NOMO-1 treated with dmso at 0.1 percent for 144 hours (cell line): ENCODE measurements at regions not wholly inside any gene's neighbourhood (a gene's known extent, or its start where the extent isn't known, plus 50 kb on each side); places are given as distances from the start of the nearest gene placed in this dataset.
A peak's percentile ranks its signal among the peaks of the same experiment; 100 is the strongest.

Experiments
- DNase-seq: peaks from one replicate; lab custom pipeline; 2025; ENCODE audit not compliant: unreplicated experiment; lab: John Stamatoyannopoulos, UW

DNA sequence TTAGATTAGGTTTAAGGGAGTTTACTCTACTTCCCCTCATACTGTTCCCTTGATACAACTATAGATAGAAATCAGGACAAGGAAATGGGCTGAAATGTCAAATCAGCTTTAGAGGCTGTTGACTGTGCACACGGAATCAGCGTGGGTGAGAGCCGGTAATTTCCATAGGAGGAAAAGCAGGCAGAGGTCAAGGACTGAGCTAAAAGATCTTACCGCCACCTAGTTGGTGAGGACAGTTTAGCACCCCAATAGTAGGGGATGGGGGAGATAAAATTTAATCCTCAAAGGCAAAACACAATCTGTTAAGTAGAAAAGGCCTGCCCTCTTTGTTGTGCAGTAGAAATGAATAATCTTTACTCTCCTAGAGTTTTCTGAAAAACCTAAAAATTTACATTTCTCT, 1154.5 kb upstream of the CHAC2 start:
- DNase-seq = no peak

DNA sequence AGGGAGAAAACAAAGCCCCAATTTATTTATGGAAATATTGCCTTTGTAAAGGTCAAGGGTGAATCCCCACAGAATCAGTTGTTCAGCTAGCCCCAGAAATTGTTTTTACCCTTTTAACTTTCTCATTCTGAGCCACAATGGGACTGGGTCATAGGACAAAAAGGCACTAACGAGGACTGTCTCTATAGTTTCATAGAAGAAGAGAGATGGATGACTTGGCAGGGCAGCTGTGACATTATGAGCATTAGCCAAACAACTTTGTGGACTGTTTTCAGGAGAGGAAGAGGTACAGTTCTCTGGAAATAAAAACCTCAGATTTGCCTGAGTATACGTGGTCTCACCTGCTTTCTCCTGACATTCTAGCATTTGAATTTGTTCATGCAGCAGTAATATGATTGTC, 1155.8 kb upstream of the CHAC2 start:
- no peak for DNase-seq

DNA sequence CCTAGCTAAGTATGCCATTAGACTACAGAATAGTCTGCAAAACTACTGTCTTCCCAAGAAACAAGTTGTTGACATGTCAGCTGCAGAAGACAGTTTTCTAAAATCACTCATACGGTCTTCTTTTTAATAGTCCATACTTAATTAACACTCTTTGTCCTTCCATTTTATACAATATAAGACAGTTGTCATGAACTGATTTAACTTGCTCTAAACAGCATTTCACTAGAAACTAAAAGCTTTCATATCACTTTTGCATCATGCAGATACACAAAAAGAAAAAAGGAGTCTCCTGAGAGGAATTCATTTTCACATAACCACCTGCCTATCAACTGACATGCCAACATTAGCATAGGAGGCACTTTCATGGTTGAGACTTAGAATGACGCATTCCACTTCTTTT, 1159.6 kb upstream of the CHAC2 start:
- DNase-seq = no peak

DNA sequence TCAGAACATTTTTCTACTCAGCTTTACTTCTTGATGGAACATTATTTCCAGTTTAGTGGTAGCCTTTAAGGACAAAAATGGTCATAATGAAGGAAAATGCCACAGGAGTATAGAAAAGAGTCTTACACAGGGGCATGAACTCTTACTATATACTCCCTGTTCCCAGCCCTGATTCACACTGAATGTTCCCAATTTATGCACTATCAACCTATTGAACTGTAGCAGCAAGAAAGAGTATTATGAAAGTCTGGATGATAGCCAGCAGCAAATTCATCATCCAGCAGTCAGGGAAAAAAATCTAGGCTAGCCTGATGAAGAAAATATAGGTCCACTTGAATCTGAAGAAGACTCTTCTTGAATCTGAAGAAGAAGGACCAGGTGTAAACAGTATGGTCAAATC, 1170.3 kb upstream of the CHAC2 start:
- no peak for DNase-seq

DNA sequence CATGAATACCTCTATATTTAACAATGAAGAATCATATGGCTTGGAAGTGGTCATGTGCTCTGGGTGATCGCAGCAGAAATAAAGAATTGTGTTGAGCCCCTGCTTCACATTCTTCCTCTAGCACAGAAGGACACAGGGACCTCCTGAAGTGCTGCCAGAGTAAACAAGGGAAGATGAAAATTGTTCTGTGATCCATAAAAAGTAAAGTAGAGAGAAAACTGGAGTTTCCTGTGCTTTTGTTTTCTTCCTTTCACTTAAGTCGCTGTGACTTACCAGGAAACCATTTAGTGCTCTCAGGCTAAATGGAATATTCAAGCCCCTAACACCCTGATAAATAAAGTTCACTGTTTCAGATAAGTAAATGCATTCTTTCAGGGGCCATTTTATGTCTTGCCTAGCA, 1173.6 kb upstream of the CHAC2 start:
- no peak for DNase-seq

DNA sequence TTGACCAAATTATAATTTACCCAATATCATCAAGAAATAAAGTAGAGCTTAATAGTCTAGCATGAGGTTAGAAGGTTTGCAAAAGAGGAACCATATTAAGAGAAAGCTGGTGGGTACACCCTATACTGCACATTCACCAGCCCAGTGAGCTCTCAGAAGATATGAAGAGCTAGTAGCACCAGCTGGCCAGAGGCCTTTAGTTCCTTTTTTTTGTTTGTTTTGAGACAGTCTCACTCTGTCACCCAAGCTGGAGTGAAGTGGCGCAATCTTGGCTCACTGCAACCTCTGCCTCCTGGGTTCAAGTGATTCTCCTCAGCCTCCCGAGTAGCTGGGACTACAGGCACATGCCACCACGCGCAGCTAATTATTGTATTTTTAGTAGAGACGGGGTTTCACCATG, 1183.5 kb upstream of the CHAC2 start:
- peak; percentile 25 for DNase-seq

DNA sequence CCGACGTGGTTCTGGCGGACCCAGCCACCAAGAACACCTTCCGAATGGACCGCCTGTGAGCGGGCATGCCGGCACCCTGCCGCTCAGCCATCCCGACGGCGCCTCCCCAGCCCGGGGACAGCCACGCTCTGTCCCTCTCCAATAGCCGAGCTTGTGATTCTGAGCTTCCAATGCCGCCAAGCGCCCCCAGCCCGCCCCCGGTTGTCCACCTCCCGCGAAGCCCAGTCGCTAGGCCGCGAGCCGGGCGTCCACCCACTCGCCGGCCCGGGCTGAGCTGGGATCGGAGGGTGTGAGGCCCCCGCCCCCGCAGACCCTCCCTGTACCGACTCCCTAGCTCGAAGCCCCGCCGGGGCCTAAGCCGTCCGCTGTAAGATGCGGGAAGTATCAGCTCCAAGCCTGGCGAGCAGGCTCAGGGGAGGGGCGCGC, 1195.1 kb upstream of the CHAC2 start:
- DNase-seq = no peak

DNA sequence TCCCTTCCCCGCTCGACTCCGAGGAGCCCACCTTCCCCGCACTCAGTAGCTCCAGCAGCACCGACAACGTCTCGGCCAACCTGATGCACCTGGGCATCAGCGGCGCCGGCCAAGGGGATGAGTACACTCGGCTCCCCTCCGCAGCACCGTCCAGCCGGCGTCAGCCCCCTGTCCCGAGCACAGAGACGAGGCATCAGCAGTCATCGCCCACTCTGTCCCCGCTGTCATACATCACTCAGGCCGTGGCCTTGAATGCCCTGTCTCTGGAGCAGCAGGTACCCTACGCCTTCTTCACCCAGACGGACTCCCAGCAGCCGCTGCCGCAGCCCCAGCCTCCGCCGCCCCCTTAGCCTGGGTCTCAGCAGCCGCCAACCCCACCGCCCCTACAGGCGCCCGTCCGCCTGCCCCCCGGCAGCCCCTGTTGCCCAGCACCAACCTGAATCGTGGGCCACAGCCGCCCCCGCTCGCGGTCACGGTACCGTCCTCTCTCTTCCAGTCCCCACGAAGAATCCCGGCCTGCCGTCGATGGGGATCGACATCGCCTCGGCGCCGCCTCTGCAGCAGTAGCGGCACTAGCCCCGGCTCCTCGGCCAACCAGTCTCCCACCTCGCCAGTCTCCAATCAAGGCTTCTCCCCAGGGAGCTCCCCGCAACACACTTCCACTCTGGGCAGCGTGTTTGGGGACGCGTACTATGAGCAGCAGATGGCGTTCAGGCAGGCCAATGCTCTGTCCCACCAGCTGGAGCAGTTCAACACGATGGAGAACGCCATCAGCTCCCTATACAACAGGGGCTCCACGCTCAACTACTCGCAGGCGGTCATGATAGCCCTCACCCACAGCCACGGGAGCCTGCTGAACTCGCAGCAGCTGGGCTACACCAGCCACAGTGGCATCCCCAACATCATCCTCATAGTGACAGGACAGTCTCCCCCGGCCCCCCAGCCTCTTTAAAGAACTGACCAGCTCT, 1195.9 kb upstream of the CHAC2 start:
- no peak for DNase-seq

DNA sequence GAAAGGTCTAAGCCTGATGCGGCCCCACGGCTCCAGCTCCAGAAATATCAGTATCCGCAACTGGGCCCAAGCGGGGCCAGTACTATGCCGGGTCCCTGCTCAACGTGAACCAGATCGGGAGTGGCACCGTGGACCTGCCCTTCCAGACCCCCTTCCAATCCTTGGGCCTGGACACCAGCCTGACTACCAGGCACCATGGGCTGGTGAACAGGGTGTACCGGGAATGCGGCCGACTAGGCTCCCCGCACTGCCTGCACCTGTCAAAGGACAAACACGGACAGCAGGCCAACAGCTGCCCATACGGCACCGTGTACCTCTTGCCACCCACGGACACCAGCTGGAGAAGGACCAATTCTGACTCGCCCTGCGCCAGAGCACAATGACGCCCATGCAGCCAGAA, 1196.9 kb upstream of the CHAC2 start:
- no peak for DNase-seq

DNA sequence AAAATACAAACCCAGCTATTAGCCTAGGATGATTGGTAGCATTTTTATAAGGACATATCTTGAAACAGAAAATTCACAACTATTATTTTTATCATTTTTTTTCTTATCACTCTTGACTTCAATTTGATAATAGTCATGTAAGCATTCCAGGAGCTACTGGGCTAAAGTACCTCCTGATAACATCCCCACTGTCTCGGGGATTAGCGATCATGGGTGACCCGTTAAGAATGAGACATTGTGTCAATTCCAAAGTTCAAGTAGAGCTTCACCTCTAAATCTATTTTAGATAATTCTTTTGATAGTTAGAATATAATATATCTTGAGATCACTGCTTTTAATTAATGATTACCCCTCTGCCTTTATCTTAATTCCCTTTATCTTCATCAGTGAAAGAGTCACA, 1204.5 kb upstream of the CHAC2 start:
- no peak for DNase-seq

DNA sequence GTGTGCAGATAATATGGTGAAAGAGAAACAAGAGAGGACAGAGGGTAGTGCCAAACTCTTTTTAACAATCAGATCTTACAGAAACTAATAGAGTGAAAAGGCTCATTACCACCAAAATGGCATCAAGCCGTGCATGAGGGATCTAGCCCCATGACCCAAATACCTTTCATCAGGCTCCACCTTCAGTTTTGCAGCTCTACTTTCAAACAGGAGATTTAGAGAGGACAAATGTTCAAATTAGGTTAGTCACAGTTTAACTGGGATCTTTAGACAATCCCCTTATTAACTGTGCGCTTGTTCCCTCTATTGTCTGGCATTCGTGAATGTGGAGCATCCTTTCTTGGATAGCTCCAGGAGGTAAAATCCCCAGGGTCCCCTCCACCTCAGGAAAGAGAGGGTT, 1209.3 kb upstream of the CHAC2 start:
- DNase-seq = no peak

DNA sequence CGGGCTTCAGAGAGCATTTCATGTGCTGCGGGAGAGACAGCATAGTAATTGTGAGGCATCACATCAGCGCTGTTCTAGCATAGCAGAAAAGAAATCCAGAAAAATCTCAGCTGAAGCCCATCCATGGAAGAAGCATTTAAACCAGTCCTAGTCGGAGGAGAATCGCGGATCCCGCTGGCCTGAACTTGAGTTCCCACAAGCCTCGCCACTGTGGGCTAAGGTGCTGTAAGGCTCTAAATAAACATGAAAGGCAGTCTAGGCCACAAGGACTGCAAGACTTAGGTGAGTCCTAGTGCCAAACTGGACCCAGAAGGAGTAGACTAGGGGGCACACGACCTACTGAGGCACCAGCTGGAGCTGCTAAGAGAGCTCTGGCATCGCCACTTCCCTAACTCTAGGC, 1225.3 kb upstream of the CHAC2 start:
- no peak for DNase-seq

DNA sequence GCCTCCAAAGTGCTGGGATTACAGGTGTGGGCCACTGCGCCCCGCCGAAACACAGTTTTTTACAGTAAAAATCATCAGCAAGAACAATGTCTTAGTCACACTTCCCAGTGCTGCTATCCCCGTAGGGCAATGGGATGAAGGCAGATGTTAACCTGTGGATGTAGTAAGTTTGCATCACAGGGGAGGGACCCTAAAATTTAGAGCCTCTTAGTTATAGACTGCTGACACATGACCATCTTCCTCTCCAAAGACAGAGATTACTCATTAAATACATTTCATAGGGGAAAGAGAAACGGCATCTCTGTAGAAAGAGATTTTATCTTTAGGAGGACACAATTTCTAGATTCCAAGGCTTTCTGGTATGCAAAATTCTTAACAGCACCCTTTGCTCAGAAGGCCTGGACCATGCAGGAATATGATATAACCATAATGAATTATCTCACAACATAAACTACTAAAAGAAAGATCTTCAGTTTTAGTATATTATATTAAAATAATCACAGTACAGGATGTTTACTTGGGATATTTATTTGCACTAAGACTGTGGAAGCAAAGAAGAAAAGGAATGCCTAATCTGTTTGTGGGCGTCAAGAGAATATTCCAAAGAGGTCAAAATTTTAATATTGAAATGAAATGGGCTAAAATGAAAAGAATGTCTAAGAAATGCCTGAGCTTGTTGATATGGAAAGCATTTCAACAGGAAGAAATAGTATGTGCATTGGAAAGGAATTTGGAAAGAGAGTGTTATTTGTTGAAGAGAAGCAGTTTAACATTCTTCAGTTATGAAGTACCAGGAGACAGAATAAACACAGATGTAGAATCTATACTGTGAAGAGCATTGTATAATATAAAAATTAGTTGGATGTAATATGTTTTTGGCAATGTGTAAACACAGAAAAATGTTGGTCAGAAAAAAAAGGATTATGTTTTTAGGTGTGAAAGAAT, 1228.3 kb upstream of the CHAC2 start:
- DNase-seq = no peak

DNA sequence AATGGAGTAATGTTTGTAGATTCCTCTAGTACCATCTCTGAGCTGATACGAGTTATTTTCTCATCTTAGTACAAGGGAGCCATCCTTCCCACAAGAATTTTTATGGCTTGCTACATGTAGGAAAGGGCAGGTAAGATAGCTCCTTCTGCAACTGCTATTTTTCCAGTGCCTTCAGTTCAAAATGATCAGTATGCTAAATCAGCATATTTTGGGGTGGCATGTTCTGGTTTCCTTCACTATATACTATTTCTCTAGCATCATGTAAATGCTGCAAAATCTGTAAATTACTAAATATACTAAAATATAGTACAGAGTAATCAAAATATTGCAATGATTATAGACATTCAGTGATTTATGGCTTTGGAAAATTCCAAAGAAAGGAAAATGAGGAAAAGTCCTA, 1230.0 kb upstream of the CHAC2 start:
- no peak for DNase-seq

DNA sequence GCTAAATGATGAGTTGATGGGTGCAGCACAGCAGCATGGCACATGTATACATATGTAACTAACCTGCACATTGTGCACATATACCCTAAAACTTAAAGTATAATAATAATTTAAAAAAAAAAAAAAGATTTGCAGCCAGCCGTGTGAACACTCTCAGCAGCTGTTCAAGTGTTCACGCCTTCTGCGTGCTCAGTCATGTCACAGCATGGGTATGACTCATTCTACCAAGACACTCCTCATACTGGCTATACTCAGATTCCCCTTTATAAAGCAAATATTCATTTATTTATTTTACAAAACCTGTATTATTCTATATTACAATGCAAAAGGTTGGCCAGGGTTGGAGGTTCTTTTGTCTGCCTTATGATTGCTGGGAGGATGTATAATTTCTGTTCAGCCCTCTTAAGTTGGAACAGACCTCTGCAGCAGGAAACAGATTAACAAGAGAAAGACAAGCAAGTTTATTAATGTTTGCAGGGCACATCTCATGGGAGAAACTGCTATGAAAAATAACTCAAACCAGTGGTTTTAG, 1230.6 kb upstream of the CHAC2 start:
- DNase-seq = no peak

DNA sequence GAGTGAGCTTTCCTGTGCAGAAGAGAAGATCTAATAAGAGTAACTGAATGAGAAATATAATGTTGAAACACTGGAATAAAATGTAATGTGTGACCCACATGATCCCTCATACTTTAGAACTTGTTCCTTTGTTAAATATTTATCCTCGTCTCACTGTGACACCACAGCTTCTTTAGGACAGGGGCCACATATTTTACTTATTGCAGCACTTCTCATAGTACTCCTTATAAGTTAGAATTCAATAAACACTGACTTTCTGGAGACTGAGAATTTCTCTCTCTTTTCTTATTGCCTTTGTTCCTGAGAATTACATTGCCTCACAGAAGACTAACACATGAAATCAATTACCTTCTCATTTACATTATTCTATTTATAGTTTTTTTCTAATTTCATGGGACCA, 1234.6 kb upstream of the CHAC2 start:
- DNase-seq = no peak

DNA sequence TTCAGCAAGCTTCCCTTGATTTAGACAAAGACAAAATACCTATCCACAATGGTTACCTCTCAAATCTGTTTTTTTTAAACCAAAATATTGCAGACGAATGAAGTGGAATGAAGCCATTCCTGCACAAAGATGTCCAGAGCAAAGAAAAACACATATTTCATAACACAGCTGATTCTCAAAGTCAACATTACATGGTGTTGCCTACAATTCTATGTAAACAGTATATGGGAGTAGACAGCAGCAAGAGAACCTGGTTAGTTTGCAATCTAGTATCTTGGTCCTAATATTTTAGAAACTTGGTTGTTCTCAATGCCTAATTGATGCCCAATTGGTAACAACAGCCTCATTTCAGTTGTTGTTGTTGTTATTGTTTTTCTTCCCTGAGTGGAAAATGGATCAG, 1240.9 kb upstream of the CHAC2 start:
- no peak for DNase-seq

DNA sequence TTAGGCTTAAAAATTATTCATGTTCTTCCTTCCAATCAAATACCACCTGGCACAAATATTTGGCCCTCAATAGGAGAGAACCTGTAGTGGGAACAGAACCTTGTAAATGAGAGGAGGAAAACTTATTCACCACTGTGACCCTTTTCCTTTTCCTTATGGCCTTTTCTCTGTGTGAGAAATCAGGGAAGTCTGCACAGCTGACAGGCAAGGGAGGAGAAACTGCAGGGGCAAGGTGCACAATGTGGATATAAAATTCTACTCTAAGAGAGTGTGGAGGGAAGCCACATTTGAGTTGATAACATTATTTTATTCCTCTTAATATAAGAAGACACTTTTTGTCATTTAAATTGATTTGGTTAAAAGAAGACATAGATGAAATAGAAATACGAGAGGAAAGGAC, 1247.0 kb upstream of the CHAC2 start:
- DNase-seq = no peak

DNA sequence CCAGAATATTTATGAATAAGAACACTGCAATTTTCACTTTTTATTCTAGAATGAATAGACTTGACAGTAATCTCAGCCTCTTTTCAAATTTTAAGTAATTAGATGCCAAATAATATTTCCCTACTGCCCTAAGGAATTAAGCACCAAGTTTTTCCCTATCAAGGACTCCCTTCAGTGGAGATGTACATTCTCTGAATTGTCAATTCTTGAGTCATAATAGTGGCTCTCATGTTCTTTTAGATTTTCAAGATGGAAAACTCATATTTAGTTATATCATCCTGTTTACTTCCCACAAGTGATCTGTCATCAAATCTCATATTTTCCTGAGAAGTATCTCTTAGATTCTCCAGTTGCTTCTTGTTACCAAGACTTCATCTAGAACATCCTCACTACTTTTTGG, 1248.9 kb upstream of the CHAC2 start:
- DNase-seq = no peak

DNA sequence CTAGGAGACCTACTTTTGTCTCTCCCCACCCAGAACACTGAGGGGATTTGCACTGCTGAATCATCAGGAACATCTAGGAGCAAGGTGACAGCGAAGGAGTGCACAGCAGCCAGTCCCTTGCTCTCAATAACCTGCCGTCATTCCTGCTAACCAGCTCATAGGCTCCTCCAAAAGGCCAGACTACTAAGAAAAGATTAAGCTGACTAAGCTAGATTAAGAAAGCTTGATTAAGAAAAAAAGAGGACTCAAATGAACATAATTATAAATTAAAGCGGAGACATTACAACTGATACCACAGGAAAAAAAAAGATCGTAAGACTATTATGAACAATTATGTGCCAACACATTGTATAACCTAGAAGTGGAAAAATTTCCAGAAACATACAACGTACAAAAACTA, 1254.8 kb upstream of the CHAC2 start:
- DNase-seq = no peak

DNA sequence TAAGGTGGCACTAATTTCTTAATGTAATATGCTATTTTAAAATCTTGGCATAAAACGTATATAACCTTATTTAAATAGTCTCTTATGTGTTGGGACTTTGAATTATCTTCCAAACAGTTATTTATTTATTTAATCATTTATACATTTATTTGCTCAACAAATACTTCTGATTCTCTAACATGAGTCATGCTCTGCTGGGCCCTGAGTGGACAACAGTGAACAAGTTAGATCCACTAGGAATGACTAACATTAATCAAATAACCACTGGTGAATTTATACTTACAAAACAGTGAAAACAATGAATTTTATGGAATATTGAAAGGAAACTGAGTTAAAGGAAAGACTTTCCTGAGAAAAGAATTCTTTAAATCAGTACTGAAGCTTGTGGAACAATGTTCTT, 1257.2 kb upstream of the CHAC2 start:
- DNase-seq = no peak

DNA sequence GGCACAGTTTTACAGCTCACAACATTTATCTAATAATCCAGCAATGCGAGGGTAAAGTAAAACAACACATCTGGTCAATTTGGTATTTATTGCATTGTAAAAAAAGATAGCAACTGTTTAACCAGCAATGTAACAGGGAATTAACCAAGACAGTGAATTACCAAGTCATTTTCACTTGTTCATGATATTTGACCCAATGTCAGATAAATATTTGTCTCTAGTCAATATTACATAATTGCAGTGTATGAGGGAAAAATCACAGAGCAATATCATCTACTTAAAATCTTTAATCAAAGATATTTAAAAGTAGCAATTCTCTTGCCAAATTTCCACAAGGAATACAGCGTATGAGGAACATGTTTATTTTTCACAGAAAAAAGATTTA, 1265.1 kb upstream of the CHAC2 start:
- DNase-seq = no peak
